A673 (cell line): ENCODE measurements at regions not wholly inside any gene's neighbourhood (a gene's known extent, or its start where the extent isn't known, plus 50 kb on each side); places are given as distances from the start of the nearest gene placed in this dataset.

Experiments
- BruUV-seq: library from RNA; stranded (reverse); fragments of 400-500 nt; replicated peaks from 2 replicates; lab custom pipeline; 2021; lab: Mats Ljungman, UMichigan
- CTCF ChIA-PET: fragments of 300-600 bp; sonication (Branson Sonifier 250); formaldehyde crosslinking; loops from one replicate; lab custom pipeline; 2022; ENCODE audit warnings: antibody characterized with exemption; lab: Charles Lee
- POLR2A ChIA-PET: fragments of 300-600 bp; sonication (Branson Sonifier 250); formaldehyde crosslinking; loops from one replicate; lab custom pipeline; 2022; ENCODE audit warnings: antibody characterized with exemption; ENCODE audit not compliant: low non-redundant PET; lab: Charles Lee
- DNase-seq: peaks from one replicate; pipeline ENCODE4 v3.0.0-alpha.2; 2015; ENCODE audit warnings: low spot score
- H3K27ac ChIP-seq: fragments of 200-600 bp; sonication (generic); 2 replicates; pipeline ENCODE4 v1.5.1; 2016; ENCODE audit warnings: mixed run types, low read depth, mild to moderate bottlenecking, mixed read lengths, antibody characterized with exemption, low read length; ENCODE audit not compliant: poor library complexity, severe bottlenecking
- H3K27me3 ChIP-seq: fragments of 200-600 bp; sonication (generic); replicated peaks from 2 replicates; pipeline ENCODE4 v1.6.1; 2017; ENCODE audit warnings: mixed run types, low read depth, mild to moderate bottlenecking, mixed read lengths, antibody characterized with exemption, low read length; ENCODE audit not compliant: insufficient read depth, poor library complexity
- H3K36me3 ChIP-seq: fragments of 200-600 bp; sonication (generic); 2 replicates; pipeline ENCODE4 v1.6.1; 2016; ENCODE audit warnings: mixed run types, mild to moderate bottlenecking, mixed read lengths, antibody characterized with exemption, low read length; ENCODE audit not compliant: insufficient read depth, poor library complexity, severe bottlenecking
- H3K4me1 ChIP-seq: fragments of 200-600 bp; sonication (generic); 2 replicates; pipeline ENCODE4 v1.6.1; 2017; ENCODE audit warnings: mixed run types, mild to moderate bottlenecking, mixed read lengths, antibody characterized with exemption, low read length; ENCODE audit not compliant: insufficient read depth, poor library complexity, severe bottlenecking
- H3K4me3 ChIP-seq: fragments of 200-600 bp; sonication (generic); 2 replicates; pipeline ENCODE4 v1.5.1; 2016; ENCODE audit warnings: low read depth, mixed run types, mild to moderate bottlenecking, mixed read lengths, low read length; ENCODE audit not compliant: poor library complexity, severe bottlenecking
- H3K9me3 ChIP-seq: fragments of 200-600 bp; sonication (generic); 2 replicates; pipeline ENCODE4 v1.6.1; 2016; ENCODE audit warnings: mixed run types, low read depth, mild to moderate bottlenecking, mixed read lengths, antibody characterized with exemption, low read length; ENCODE audit not compliant: poor library complexity, severe bottlenecking
- EZH2 ChIP-seq: fragments of 200-600 bp; sonication (generic); IDR thresholded peaks from 2 replicates; pipeline ENCODE4 v1.6.1; 2017; ENCODE audit warnings: borderline replicate concordance, low read depth, mild to moderate bottlenecking, mixed read lengths, antibody characterized with exemption, low read length; ENCODE audit not compliant: poor library complexity, severe bottlenecking
- intact Hi-C: fragments of 100-400 bp; cut with micrococcal nuclease; formaldehyde crosslinking; loops from one replicate; pipeline ENCODE4 v1.10.0; 2022; ENCODE audit not compliant: unreplicated experiment
- TF ChIP-seq, protein P1 (sequence below): fragments of 300-800, 200-600 bp; sonication (generic); conservative IDR thresholded peaks from 2 replicates; pipeline ENCODE4 v1.5.1; 2017; ENCODE audit warnings: low read depth, mild to moderate bottlenecking, antibody characterized with exemption, low read length, moderate library complexity, mixed read lengths

DNA sequence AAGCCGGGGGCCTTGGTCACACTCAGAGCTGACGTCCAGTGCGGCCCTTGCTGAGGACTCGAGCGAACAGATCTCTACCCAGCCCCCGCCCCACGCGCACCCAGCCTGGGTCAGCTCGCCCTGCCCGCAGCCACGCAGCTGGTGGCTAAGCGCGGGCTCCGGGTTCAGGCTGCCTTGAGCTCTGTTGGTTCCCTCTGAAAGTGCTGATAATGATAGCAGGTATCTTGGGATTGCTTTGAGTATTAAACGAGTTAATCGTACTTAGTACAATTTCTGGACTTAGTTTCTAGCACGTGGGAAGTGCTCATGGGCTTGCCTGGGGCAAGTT is 88.1 kb upstream of the TGM3 start:
- Histone ChIP-seq H3K9me3 (no peaks in the 10 kb centered on the region), H3K4me3 (peak overlapping the region; percentile 59), H3K4me1 (no peaks in the 10 kb centered on the region), H3K27me3 (peaks cover 4% of the 10 kb centered on the region), H3K27ac (no peak overlapping the region), H3K36me3 (no peaks in the 10 kb centered on the region)
- TF ChIP-seq EZH2, result no peak
- TF ChIP-seq, protein P1, sequence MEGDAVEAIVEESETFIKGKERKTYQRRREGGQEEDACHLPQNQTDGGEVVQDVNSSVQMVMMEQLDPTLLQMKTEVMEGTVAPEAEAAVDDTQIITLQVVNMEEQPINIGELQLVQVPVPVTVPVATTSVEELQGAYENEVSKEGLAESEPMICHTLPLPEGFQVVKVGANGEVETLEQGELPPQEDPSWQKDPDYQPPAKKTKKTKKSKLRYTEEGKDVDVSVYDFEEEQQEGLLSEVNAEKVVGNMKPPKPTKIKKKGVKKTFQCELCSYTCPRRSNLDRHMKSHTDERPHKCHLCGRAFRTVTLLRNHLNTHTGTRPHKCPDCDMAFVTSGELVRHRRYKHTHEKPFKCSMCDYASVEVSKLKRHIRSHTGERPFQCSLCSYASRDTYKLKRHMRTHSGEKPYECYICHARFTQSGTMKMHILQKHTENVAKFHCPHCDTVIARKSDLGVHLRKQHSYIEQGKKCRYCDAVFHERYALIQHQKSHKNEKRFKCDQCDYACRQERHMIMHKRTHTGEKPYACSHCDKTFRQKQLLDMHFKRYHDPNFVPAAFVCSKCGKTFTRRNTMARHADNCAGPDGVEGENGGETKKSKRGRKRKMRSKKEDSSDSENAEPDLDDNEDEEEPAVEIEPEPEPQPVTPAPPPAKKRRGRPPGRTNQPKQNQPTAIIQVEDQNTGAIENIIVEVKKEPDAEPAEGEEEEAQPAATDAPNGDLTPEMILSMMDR, result no peak
- DNase-seq, result no peak
- no TSS peak for BruUV-seq
- CTCF ChIA-PET, result interaction anchor here (0.5 to 1.8 kb wide), 9 partner anchors 17 to 444 kb away, joined by 3 to 13 read pairs (median 3); no protein-coding TSS in a partner anchor
- POLR2A ChIA-PET, result no interaction called here
- intact Hi-C loops, result loop anchor here (5.0 kb wide), 2 partner anchors 195 to 245 kb away; no protein-coding TSS in a partner anchor

DNA sequence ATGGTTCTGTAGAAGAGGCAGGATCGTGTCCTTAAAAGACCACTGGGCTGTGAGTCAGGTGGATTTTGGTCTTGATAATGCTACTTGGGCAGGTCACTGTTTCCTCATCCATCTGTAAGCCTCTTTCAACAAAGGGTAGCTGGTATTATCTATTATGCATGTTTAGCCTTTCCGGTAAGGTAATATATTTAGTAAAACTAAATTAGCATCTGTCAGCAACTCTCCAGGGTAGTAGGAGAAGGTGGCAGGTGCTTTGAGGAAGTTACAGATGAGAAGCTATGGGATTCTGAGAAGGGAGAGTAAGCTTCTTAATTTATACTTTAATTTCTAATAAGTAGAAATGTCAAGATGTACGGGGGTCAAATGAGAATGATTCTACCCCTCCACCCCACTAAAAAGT is 86.9 kb upstream of the TGM3 start:
- POLR2A ChIA-PET, result no interaction called here

DNA sequence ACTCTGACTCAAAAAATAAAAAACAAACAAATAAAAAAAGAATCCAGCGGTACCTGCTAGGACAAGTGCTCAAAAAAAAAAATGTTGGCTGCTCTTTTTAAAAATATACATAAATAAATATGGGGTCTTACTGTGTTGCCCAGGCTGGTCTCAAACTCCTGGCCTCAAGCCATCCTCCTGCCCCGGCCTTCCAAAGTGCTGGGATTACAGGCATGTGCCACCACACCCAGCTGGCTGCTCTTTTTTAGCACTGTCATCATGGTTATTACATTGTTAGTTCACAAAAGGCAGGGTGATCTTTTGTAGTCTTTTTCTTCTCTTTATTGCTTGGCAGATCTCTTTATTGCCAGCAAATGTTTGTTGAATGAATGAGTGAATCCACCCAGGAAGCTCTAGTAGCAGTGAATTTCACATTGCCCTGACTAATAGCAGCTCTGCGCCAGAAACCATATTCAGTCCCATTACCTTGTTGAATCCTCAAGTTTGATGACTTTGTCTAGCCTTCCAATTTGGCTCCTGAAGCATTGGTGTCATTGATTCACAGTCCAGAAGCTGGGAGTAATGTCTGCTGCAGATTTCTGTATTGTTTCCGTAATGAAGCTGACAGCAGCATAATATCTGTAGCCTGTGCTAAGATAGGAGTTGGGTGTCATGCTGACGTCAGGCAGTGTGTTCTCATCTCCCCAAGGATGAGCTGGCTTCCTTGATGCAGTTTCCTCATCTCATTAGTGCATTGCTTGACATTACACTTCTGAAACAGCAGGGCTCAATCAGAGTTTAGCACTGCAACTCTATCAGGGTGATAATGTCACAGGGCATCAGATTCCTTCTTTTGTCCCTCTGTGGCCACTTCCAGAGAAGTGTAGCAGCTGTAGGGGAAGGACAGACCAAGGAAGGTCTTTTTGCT is 84.9 kb upstream of the TGM3 start:
- CTCF ChIA-PET, result no interaction called here

More for the DNA sequence above, 86.9 kb upstream of the TGM3 start:
- intact Hi-C loops, result loop anchor here (5.0 kb wide), 2 partner anchors 193 to 243 kb away; no protein-coding TSS in a partner anchor
- no peak overlapping the region for H3K4me3 ChIP-seq
- H3K36me3 ChIP-seq, result no peaks in the 10 kb centered on the region
- CTCF ChIA-PET, result interaction anchor here (0.6 to 1.8 kb wide), 2 partner anchors 13 to 37 kb away, joined by 3 to 4 read pairs; no protein-coding TSS in a partner anchor
- no peaks in the 10 kb centered on the region for H3K4me1 ChIP-seq
- TF ChIP-seq, protein P1, result no peak
- no peak for TF ChIP-seq EZH2
- DNase-seq, result no peak
- peaks cover 4% of the 10 kb centered on the region for H3K27me3 ChIP-seq
- BruUV-seq, result no TSS peak
- no peaks in the 10 kb centered on the region for H3K9me3 ChIP-seq
- H3K27ac ChIP-seq, result no peak overlapping the region

More for the DNA sequence above, 84.9 kb upstream of the TGM3 start:
- intact Hi-C loops, result no loop called here
- H3K4me1 ChIP-seq, result no peaks in the 10 kb centered on the region
- H3K27me3 ChIP-seq, result peaks cover 4% of the 10 kb centered on the region
- H3K4me3 ChIP-seq, result no peak overlapping the region
- no TSS peak for BruUV-seq
- no peak for TF ChIP-seq EZH2
- TF ChIP-seq, protein P1, result no peak
- H3K36me3 ChIP-seq, result no peaks in the 10 kb centered on the region
- POLR2A ChIA-PET, result no interaction called here
- peak; percentile 58 for DNase-seq
- H3K9me3 ChIP-seq, result no peaks in the 10 kb centered on the region
- H3K27ac ChIP-seq, result no peak overlapping the region
